ENCODE measurements at regions not wholly inside any gene's neighbourhood (a gene's known extent, or its start where the extent isn't known, plus 50 kb on each side); places are given as distances from the start of the nearest gene placed in this dataset.

DNA sequence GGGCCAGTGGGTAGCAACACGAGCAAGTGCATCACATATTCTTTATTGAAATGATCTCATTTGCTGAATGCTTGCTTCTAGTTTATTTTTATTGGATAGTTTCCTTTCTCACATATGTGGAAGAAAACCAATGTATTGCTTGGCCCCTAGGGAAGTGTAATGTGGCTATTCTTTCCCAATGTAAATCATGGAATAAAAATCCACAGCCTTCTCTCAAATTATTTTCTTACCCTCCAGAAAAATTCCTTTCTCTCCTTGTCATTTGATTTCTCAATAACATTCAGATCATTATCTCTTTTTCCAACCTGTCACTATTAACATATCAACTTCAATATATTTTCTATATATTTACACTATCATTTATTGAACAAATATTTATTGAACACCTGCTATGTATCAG, 51.9 kb upstream of the PTPRK start:
- H3K9me3 ChIP-seq (ENCODE audit: low read depth, low read length, poor library complexity, severe bottlenecking) = no peaks in the 10 kb centered on the region
- H3K4me1 ChIP-seq (ENCODE audit: insufficient read depth, low read length, poor library complexity, severe bottlenecking) = peaks cover 4% of the 10 kb centered on the region
- BruUV-seq (replicated peaks) = no TSS peak
- TF ChIP-seq CTCF (conservative IDR thresholded peaks at IDR 0.05; ENCODE audit: low read depth, low read length) (no peak), EZH2 (IDR thresholded peaks at IDR 0.05; ENCODE audit: borderline replicate concordance, low read depth, low read length, poor library complexity, severe bottlenecking) (no peak)
- ChIA-PET CTCF (no interaction called here), POLR2A (ENCODE audit: low non-redundant PET) (no interaction called here)
- H3K4me3 ChIP-seq (ENCODE audit: low read depth, low read length, poor library complexity, severe bottlenecking) = no peak overlapping the region
- H3K27me3 ChIP-seq (replicated peaks; ENCODE audit: insufficient read depth, low read depth, low read length, poor library complexity) = no peaks in the 10 kb centered on the region
- H3K27ac ChIP-seq (ENCODE audit: low read depth, low read length, poor library complexity, severe bottlenecking) = no peak overlapping the region
- H3K36me3 ChIP-seq (ENCODE audit: insufficient read depth, low read length, poor library complexity, severe bottlenecking) = no peaks in the 10 kb centered on the region
- DNase-seq (ENCODE audit: low spot score) = no peak
- intact Hi-C loops (cut with micrococcal nuclease; ENCODE audit: unreplicated experiment) = no loop called here

DNA sequence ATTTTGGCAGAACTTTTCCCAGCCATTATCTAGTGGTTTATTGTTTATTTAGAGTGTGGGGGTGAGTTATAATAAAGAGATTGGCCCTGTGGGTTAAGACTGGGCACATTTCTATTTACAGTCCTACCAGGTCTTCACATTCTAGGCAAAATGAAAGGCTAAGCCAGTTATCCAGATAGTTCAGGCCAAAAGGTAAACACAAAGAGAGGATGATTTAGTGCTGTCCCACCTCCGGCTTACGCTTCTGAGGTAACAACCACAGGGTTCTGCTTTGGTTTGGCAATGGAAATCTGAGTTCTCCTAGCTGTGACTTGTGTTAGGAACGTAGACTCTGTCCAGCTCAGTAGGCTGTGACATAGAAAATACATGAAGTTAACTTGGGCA, 50.3 kb upstream of the PTPRK start:
- BruUV-seq (replicated peaks) = no TSS peak
- Histone ChIP-seq H3K27me3 (replicated peaks; ENCODE audit: insufficient read depth, low read depth, low read length, poor library complexity) (no peaks in the 10 kb centered on the region), H3K9me3 (ENCODE audit: low read depth, low read length, poor library complexity, severe bottlenecking) (no peaks in the 10 kb centered on the region), H3K4me1 (ENCODE audit: insufficient read depth, low read length, poor library complexity, severe bottlenecking) (peaks cover 4% of the 10 kb centered on the region), H3K4me3 (ENCODE audit: low read depth, low read length, poor library complexity, severe bottlenecking) (no peak overlapping the region), H3K27ac (ENCODE audit: low read depth, low read length, poor library complexity, severe bottlenecking) (no peak overlapping the region), H3K36me3 (ENCODE audit: insufficient read depth, low read length, poor library complexity, severe bottlenecking) (no peaks in the 10 kb centered on the region)
- ChIA-PET CTCF (no interaction called here), POLR2A (ENCODE audit: low non-redundant PET) (no interaction called here)
- no peak for DNase-seq (ENCODE audit: low spot score)
- intact Hi-C loops (cut with micrococcal nuclease; ENCODE audit: unreplicated experiment) = no loop called here
- TF ChIP-seq EZH2 (IDR thresholded peaks at IDR 0.05; ENCODE audit: borderline replicate concordance, low read depth, low read length, poor library complexity, severe bottlenecking) = no peak
- no peak for TF ChIP-seq CTCF (conservative IDR thresholded peaks at IDR 0.05; ENCODE audit: low read depth, low read length)

- intact Hi-C loops (cut with micrococcal nuclease; ENCODE audit: unreplicated experiment) = no loop called here
- peak; percentile 44 for DNase-seq (ENCODE audit: low spot score)
- ChIA-PET CTCF (no interaction called here), POLR2A (ENCODE audit: low non-redundant PET) (no interaction called here)
- BruUV-seq (replicated peaks) = no TSS peak
- TF ChIP-seq EZH2 (IDR thresholded peaks at IDR 0.05; ENCODE audit: borderline replicate concordance, low read depth, low read length, poor library complexity, severe bottlenecking) = no peak
- no peak for TF ChIP-seq CTCF (conservative IDR thresholded peaks at IDR 0.05; ENCODE audit: low read depth, low read length)
- H3K4me3 ChIP-seq (ENCODE audit: low read depth, low read length, poor library complexity, severe bottlenecking) = no peak overlapping the region
- no peak overlapping the region for H3K27ac ChIP-seq (ENCODE audit: low read depth, low read length, poor library complexity, severe bottlenecking)
- H3K4me1 ChIP-seq (ENCODE audit: insufficient read depth, low read length, poor library complexity, severe bottlenecking) = peaks cover 4% of the 10 kb centered on the region
- H3K27me3 ChIP-seq (replicated peaks; ENCODE audit: insufficient read depth, low read depth, low read length, poor library complexity) = no peaks in the 10 kb centered on the region
- H3K36me3 ChIP-seq (ENCODE audit: insufficient read depth, low read length, poor library complexity, severe bottlenecking) = no peaks in the 10 kb centered on the region
- no peaks in the 10 kb centered on the region for H3K9me3 ChIP-seq (ENCODE audit: low read depth, low read length, poor library complexity, severe bottlenecking)
These were observed 49.6 kb upstream of the PTPRK start for GRCh38 chr6:128569732-128570679.

Measured in A673 (cell line).